Keratinocyte (primary cell): ENCODE measurements at regions not wholly inside any gene's neighbourhood (a gene's known extent, or its start where the extent isn't known, plus 50 kb on each side); places are given as distances from the start of the nearest gene placed in this dataset.

Source experiments
- DNase-seq: peaks from one replicate; pipeline ENCODE4 v3.0.0-alpha.2; 2011; ENCODE audit warnings: low read depth, missing footprints, low spot score
- FAIRE-seq: peaks from 2 replicates; lab custom pipeline; 2011; peaks lifted over from hg19 to GRCh38; lab: Jason Lieb, UNC
- H2AFZ ChIP-seq: 2 replicates; pipeline ENCODE4 v1.6.0; 2012; ENCODE audit warnings: low read length, control low read depth, inconsistent platforms; ENCODE audit not compliant: control insufficient read depth
- H3K27ac ChIP-seq: 2 replicates; pipeline ENCODE4 v1.5.1; 2011; ENCODE audit warnings: low read length; ENCODE audit not compliant: control insufficient read depth, insufficient read depth
- H3K27me3 ChIP-seq: 3 replicates; pipeline ENCODE4 v1.6.0; 2011; ENCODE audit warnings: low read length; ENCODE audit not compliant: control insufficient read depth, insufficient read depth; ENCODE audit errors: extremely low read depth
- H3K36me3 ChIP-seq, 2 experiments: 2 replicates in 1 of 2; 3 replicates in 1 of 2; pipeline ENCODE4 v1.5.1; 2011; ENCODE audit warnings: low read length in 2 of 2, mild to moderate bottlenecking in 1 of 2; ENCODE audit not compliant: control insufficient read depth in 2 of 2, insufficient read depth in 2 of 2; ENCODE audit errors: extremely low read depth in 1 of 2
- H3K4me1 ChIP-seq: 3 replicates; pipeline ENCODE4 v1.5.1; 2011; ENCODE audit warnings: low read length; ENCODE audit not compliant: control insufficient read depth, insufficient read depth; ENCODE audit errors: extremely low read depth
- H3K4me2 ChIP-seq: 3 replicates; pipeline ENCODE4 v1.6.0; 2011; ENCODE audit warnings: low read depth, low read length; ENCODE audit not compliant: control insufficient read depth, insufficient read depth; ENCODE audit errors: extremely low read depth
- H3K4me3 ChIP-seq, 3 experiments: fragments of 200-600 bp in 1 of 3; sonication (generic) in 1 of 3; 2 replicates in 2 of 3; 3 replicates in 1 of 3; pipeline ENCODE4 v1.5.1; 2011 to 2016; ENCODE audit warnings: low read length in 3 of 3, mild to moderate bottlenecking in 3 of 3, control low read depth in 2 of 3, inconsistent platforms in 1 of 3, low read depth in 1 of 3, mixed read lengths in 1 of 3, mixed run types in 1 of 3, moderate library complexity in 1 of 3; ENCODE audit not compliant: control insufficient read depth in 2 of 3, insufficient read depth in 2 of 3; ENCODE audit errors: extremely low read depth in 1 of 3
- H3K79me2 ChIP-seq: 2 replicates; pipeline ENCODE4 v1.6.0; 2012; ENCODE audit warnings: low read length; ENCODE audit not compliant: control insufficient read depth, insufficient read depth
- H3K9ac ChIP-seq: 3 replicates; pipeline ENCODE4 v1.6.0; 2011; ENCODE audit warnings: low read length; ENCODE audit not compliant: control insufficient read depth, insufficient read depth; ENCODE audit errors: extremely low read depth
- H3K9me1 ChIP-seq: 3 replicates; pipeline ENCODE4 v1.6.0; 2011; ENCODE audit warnings: low read length; ENCODE audit not compliant: control insufficient read depth, insufficient read depth; ENCODE audit errors: extremely low read depth
- H3K9me3 ChIP-seq: 2 replicates; pipeline ENCODE4 v1.5.1; 2012; ENCODE audit warnings: low read depth, low read length; ENCODE audit not compliant: control insufficient read depth
- H4K20me1 ChIP-seq: 3 replicates; pipeline ENCODE4 v1.6.0; 2011; ENCODE audit warnings: low read length; ENCODE audit not compliant: control insufficient read depth, insufficient read depth; ENCODE audit errors: extremely low read depth
- CTCF ChIP-seq, 3 experiments: IDR thresholded peaks in 1 of 3; conservative IDR thresholded peaks in 1 of 3; optimal IDR thresholded peaks in 1 of 3; 2 replicates in 2 of 3; 3 replicates in 1 of 3; pipeline versions ENCODE3 to v1.5.1; 2011; ENCODE audit warnings: low read length in 3 of 3, mild to moderate bottlenecking in 3 of 3, moderate library complexity in 2 of 3, control low read depth in 1 of 3, inconsistent platforms in 1 of 3; ENCODE audit not compliant: insufficient read depth in 2 of 3; ENCODE audit errors: extremely low read depth in 1 of 3
- EZH2 ChIP-seq: IDR thresholded peaks from one replicate; pipeline ENCODE4 v1.6.1; 2012; ENCODE audit warnings: inconsistent platforms, mild to moderate bottlenecking, low read length, moderate library complexity
- dilution Hi-C: fragments of 300-500 bp; cut with MboI; formaldehyde crosslinking; loops from one replicate; pipeline ENCODE4 v1.7.0; 2020; ENCODE audit warnings: low sequenced_read_pairs; ENCODE audit not compliant: extremely low pct_ligation_motif_present

- no peak for FAIRE-seq
- dilution Hi-C loops: no loop called here
Measured at GRCh38 chr18:73485166-73485565, 617.4 kb upstream of the NETO1 start.

GRCh38 chr18:73482901-73483300, 615.1 kb upstream of the NETO1 start:
- no peaks in the 10 kb centered on the region for H3K27me3 ChIP-seq
- no peak overlapping the region for H2AFZ ChIP-seq
- no peak overlapping the region for H3K4me2 ChIP-seq
- no peaks in the 10 kb centered on the region for H3K9me1 ChIP-seq
- H3K4me1 ChIP-seq: peaks cover 3% of the 10 kb centered on the region
- no peak for DNase-seq
- no peak overlapping the region for H3K4me3 ChIP-seq
- H3K36me3 ChIP-seq: no peaks in the 10 kb centered on the region
- dilution Hi-C loops: no loop called here
- no peaks in the 10 kb centered on the region for H4K20me1 ChIP-seq
- H3K9ac ChIP-seq: no peak overlapping the region
- no peak for TF ChIP-seq CTCF (optimal IDR thresholded peaks at IDR 0.05 in 1 of 3, IDR thresholded peaks at IDR 0.05 in 1 of 3, conservative IDR thresholded peaks at IDR 0.05 in 1 of 3; ENCODE audit: extremely low read depth in 1 of 3, insufficient read depth in 2 of 3, low read length in 3 of 3)
- TF ChIP-seq EZH2: no peak
- H3K27ac ChIP-seq: no peak overlapping the region
- H3K79me2 ChIP-seq: no peaks in the 10 kb centered on the region
- FAIRE-seq: no peak
- no peaks in the 10 kb centered on the region for H3K9me3 ChIP-seq

More at GRCh38 chr18:73485166-73485565, 617.4 kb upstream of the NETO1 start:
- Histone ChIP-seq H3K27me3 (no peaks in the 10 kb centered on the region), H3K27ac (no peak overlapping the region), H3K9ac (no peak overlapping the region), H3K79me2 (no peaks in the 10 kb centered on the region), H3K9me1 (no peaks in the 10 kb centered on the region), H3K36me3 (no peaks in the 10 kb centered on the region), H3K4me1 (no peaks in the 10 kb centered on the region), H2AFZ (no peak overlapping the region), H3K4me2 (no peak overlapping the region), H4K20me1 (no peaks in the 10 kb centered on the region), H3K4me3 (no peak overlapping the region), H3K9me3 (no peaks in the 10 kb centered on the region)
- DNase-seq: no peak
- TF ChIP-seq EZH2 (no peak), CTCF (optimal IDR thresholded peaks at IDR 0.05 in 1 of 3, IDR thresholded peaks at IDR 0.05 in 1 of 3, conservative IDR thresholded peaks at IDR 0.05 in 1 of 3; ENCODE audit: extremely low read depth in 1 of 3, insufficient read depth in 2 of 3, low read length in 3 of 3) (no peak)
